NCI-H2227 (cell line): ENCODE measurements at regions not wholly inside any gene's neighbourhood (a gene's known extent, or its start where the extent isn't known, plus 50 kb on each side); places are given as distances from the start of the nearest gene placed in this dataset.
A peak's percentile ranks its signal among the peaks of the same experiment; 100 is the strongest.

Experiments used
- DNase-seq: peaks from one replicate; lab custom pipeline; 2025; ENCODE audit not compliant: unreplicated experiment; lab: John Stamatoyannopoulos, UW

DNA sequence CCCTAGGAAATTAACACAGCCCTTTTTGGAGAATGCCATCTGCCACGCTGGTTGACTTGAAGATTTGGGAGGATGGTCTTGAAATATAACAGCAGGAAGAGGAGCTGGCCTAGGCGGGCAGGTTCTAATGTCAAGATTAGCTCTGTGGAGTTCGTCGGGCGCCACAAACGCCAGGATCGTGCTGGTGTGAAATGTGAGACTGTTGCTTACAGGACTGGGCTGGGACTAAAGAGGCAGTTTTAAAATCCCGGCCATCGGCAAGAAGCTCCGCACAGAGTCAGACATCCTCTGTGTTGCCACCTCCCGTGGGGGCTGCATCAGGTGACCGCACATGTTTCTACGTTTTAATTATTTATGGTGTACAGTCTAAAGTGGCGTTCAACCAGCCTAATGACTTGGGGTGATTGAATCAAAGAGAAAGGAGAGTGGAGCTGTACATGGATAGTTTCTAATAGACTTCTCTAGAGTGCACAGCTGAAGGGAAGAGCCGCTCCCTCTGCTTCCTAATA, 99.4 kb upstream of the BCL11A start:
- no peak for DNase-seq

DNA sequence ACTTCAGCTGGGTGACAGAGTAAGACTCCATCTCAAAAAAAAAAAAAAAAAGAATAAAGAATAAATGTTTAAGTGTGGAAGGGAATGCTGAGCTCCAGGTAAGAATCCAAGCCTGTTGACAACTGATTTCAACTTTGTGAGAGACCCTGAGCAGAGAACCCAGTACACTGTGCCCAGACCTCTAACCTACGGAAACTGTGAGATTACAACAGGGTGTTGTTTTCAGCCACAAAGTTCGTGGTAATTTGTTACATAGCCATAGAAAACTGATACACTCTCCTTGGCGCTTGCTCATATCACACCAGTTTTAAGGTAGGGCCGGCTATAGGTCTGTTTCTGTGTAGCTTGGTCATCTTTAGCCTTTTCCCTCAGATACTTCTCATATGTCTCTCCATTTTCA, 98.4 kb upstream of the PAPOLG start:
- no peak for DNase-seq

DNA sequence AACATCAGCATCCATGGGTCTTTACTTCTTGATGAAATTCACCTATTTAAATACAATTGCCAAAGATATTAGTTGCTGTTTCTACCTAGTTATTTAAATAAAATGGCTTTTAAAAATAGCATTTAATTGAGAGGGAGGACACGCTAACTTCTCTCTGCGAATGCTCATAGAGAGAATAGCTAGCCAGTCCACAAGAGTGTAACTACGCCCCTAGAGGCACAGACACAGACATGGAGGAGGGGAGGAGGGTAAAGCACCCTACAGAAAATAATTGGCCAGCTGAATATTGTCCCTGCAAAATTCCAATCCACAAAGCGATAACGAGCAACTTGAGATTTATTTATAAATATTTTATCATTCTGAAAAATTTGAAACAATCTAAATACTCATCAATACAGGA, 97.0 kb upstream of the PAPOLG start:
- no peak for DNase-seq

DNA sequence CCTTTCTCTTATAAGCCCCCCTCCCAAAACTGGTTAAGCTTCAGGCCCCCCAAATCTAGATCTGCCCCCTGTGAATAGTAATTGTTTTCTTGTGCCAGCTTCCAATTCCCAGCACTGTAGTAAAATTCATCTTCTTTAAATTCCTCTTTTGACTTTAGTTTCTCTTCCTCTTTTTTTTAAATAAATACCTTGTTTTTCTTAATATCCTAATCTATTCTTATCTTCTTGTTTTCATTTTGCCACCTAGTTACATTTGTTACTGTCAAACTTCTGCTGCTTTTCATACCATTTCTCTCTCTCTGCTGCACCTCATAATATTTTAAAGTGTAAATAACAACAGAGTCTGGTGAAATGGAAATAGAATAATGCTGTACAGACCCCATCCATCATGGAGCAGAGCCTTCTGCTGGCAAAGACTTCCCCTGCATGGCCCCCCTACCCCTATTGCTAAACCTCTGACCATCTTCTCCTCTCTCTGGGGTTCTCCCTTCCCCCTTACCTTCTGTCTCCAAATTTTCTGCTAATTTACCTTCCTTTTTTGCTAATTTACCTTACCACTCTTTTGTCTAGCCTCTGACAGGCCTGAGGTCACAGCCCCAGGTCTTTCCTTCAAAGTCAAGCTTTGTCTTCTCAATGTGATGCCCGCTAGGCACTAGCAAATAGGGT, 94.9 kb upstream of the PAPOLG start:
- no peak for DNase-seq

DNA sequence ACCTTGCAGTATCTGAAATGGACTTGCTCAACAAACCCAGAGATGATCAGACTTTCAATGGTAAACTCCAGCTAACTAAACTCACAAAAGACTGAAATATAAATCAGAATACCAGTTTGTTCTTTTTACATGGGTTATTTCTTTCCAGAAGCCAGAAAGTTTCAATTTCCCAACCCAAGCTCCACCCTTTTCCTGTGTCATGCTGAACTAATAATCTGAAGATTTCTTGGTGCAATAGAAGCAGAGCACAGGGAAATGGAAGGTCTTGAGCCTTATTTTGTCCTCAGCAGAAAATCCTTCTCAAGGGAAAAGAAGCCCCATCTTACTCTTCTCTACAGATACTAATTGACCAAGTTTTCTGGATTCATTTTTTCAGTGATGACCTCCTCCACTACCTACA, 93.3 kb upstream of the PAPOLG start:
- no peak for DNase-seq

DNA sequence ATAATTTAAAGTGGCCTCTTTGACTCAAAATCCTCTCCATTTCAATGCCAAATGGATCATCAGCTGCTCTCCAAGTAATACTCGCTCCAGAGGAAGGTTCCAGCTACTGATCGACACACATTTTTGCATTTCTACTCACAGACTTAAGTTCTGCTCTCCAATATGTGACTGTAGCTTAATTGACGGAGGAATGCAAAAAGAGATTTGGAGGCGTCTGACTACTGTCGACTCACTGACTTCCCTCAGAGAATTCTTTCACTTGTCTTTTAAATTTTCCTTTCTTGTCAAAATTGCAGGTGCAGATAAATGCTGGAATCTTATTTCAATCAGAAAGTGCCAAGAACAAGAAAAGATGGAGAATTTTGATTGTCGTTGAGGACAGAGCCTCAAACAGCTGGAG, 84.1 kb upstream of the PAPOLG start:
- DNase-seq: no peak

DNA sequence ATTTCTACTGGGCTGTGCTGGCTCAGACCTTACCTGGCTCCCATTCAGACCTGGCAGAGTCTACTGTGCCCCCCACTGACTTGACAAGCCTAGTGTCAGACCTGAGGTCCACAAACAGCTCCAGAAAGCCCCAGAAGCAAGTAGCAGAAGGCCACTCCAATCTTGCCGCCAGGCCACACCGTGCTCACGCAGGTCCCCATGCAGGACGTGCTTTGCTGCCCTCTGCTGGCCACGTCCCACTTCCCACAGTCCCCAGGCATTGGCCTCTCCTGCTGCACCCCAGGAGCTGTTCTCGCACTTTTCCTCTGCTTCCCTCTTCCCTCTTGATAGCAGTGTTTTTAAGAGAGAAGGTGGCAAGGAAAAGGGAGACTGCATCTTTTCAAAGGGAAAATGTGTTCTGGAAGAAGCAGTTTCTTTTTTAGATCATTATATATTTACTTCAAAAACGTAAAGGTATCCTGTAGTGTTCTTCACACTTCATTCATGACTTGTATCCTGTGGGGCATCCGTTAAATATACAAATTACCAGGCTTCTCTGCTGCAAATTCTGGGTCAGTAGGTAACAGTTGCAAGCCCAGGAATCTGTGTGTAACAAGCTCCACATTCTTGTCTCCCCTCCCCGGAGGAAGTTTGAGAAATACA, 81.4 kb upstream of the PAPOLG start:
- peak; percentile 87 for DNase-seq

DNA sequence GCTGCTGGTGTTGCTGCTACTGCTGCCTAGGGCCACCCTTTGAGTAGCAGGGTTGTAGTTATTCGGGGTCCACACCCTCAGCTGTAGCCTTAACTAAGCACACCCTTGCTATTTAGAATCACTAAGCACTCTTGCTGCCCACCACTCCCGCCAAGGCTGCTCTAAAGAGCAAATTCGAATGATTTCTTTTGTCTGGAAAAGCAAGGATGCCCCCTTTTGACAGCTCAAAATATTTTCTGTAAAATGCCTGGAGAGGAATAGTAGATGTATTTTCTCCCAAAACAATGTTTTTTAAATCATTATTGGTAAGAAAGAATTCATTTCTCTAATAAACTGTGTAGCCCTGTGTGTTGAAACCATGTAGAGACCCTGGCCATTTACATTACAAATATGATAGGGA, 80.8 kb upstream of the PAPOLG start:
- DNase-seq: peak; percentile 9

DNA sequence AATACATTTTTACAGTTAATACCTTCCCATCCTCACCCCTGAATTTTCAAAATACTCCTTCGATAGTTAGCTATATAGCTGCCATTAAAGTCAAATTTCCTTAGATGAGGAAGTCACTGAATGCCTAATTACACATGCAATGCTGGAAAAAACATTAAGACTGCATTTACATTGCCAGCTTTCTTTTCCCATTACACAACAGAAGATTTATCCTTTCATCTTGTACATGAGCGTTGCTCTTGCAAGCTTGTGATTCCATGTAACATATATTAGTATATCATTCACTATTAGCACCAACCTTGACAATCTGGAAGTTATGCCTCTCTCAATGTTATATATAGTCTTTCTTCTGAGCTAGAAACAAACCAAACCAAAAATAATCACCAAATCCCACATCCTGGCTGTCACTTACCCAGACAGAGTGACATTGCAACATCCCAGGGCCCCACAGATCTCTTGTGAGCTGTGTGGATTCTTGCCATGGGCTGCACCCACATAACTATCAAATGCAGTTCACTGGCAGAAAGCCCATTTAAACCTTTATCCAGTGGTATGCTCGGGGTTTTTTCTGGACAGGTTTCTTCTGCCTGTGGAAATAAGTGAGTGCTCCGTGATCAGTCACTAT, 79.2 kb upstream of the PAPOLG start:
- no peak for DNase-seq

DNA sequence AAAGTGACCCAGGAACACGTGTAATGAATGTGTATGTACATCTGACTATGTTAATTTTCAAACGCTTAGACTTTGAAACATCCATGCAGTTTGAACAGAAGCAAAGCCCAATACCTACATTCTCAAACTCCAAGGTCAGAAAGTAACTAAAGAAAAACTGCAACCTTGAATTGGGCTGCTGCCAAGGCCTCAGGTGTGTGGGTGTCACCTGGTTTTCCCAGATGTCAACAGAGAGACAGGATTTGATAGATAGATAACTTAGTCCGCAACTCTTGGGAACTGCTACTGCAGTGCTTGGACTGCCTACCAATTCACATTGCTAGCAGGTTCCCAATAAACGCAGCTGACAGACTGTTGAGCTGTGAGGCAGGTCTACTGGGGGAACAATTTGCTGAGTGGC, 78.7 kb upstream of the PAPOLG start:
- DNase-seq: no peak

DNA sequence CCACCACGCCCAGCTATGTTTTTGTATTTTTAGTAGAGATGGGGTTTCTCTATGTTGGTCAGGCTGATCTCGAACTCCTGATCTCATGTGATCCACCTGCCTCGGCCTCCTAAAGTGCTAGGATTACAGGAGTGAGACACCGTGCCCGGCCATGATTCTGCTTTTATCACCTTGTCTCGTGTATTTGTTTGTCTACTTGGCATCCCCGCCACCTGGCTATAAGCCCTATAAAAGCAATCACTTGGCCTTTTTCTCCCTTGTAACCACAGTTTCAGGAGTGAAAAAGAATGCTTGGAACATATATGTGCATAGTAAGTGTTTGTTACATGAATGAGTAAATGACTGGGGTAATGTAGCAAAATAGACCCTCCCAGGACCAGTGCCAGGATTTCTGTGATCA, 77.5 kb upstream of the PAPOLG start:
- no peak for DNase-seq

DNA sequence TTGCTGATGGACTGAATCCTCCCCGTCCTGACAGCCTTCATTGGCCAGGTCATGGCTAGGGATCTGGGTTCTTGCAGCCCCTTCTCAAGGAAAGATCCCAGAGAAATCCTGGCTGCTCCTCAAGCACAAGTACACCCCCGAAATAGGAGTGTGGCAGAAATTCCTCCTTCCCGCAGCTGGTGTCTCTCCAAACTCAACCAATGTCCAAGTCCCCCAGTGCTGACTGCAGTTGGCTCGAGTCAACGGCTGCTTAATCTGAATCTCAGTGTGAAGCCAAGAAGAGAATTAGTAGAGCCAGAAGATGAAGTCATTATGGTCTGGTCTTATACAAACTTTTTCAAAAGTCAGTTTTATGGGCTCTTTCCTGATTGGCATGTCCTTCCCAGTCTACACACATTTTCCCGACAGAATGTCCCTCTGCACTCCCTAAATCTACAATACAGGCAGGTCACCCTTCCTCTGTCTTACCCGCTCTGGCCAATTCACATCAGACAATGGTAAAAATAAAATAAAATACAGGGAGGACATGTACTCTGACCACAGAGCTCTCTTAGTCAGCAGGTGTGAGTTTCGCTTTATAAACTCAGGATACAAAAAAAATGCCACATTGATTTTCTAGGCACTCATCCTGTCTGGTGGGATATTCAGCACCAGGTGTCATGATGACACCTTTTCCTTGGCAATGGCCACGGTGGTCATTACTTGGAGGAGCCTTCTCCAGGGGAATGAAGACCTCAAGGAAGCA, 76.9 kb upstream of the PAPOLG start:
- DNase-seq: no peak

DNA sequence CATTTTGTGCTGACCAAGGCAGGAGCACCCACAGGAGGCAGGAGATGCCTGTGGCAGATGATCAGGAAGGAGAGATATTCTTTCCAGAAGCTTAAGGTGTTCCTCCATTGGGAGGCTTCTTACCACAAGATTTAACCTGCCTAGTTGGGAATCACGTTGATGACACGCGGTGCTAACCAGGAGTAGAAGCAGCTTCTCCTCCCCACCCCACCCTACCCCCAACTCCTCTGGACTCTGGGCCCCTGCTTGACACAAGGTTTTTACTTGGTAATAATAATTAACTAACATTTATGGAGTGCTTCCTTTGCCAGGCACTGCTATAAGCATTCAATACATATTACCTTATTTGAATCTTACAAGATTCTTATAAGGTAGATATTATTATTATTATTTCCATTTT, 62.5 kb upstream of the PAPOLG start:
- no peak for DNase-seq

DNA sequence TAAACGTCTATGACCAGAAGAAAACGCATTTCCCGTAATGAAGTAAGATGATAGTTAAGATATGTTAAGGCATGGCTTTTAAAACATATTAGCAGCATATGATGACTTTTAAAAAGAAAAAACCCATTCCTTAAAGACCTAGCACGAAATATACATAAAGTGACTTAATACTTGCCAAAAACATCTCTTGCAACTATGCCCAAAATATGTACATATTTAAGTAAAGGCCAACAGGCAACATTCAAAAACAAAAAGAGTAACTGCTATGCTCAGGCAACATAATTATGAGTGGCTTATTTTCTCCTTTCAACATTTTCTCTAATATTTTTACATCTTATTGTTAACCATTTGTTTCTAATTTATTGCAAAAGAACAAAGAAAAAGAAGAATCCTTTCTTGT, 60.3 kb upstream of the PAPOLG start:
- no peak for DNase-seq

DNA sequence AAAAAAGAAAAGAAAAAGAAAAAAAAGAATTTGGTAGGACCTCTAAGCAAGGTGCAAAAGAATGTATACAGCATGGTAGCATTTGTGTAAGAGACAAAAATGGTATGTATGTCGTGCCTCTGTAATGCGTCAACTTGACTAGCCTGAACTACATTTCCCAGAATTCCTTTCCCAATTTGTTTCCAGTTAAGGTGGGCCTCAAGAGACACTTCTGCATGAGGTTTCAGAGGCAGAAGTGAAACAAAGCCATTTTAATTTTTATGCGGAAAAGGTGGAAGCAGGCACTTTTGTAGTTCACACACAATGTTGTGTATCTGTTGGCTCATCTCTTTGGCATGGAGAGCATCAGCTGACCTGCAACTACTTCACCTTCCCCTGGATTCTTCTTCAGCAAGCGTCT, 56.5 kb upstream of the PAPOLG start:
- DNase-seq: no peak

DNA sequence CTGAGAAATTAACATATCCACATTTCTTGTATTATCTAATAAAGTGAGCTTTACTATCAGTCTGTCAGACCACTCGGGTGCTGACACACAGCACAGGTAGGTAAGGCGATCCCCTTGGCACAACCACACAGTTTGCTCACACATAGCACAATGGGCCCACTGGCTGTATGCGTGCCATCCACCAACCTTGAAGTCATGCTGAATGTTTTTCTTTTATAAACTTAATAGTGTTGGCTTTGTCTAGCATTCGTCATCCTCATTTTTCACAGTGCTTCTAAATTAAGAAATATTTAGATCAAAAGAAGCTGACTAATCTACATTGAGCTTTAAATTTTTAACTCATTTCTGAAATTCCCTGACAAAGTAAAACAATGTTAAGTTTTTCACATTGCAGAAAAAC, 50.0 kb upstream of the PAPOLG start:
- no peak for DNase-seq
